ENCODE measurements at regions not wholly inside any gene's neighbourhood (a gene's known extent, or its start where the extent isn't known, plus 50 kb on each side); places are given as distances from the start of the nearest gene placed in this dataset.
A peak's percentile ranks its signal among the peaks of the same experiment; 100 is the strongest.

- Histone ChIP-seq H4K20me1 (no peaks in the 10 kb centered on the region), H3K27ac (no peak overlapping the region), H3K4me2 (no peak overlapping the region), H3K4me1 (peaks cover 10 to 32% (median 16%) of the 10 kb centered on the region in 10 experiments), H3K4me3 (no peak overlapping the region), H3K9me3 (replicated peaks in 1 of 11) (peaks cover 0 to 4% (median 2%) of the 10 kb centered on the region in 11 experiments; a peak in 9 of 22 replicates), H3K36me3 (no peaks in the 10 kb centered on the region), H3K27me3 (no peaks in the 10 kb centered on the region), H3K9ac (no peak overlapping the region)
- TF ChIP-seq Cebpa-rat (IDR thresholded peaks at IDR 0.05), result no peak
Measured at GRCh38 chr7:73969991-73970390, 58.0 kb upstream of the ELN start.

GRCh38 chr7:73970801-73971229, 57.2 kb upstream of the ELN start:
- Histone ChIP-seq H3K4me2 (peak overlapping the region in 2 of 11 experiments; percentile 58 to 59; a peak in 2 of 22 replicates), H3K9ac (no peak overlapping the region), H3K4me1 (peaks cover 10 to 32% (median 17%) of the 10 kb centered on the region in 10 experiments), H3K4me3 (no peak overlapping the region), H3K9me3 (replicated peaks in 1 of 11) (no peaks in the 10 kb centered on the region), H3K27me3 (no peaks in the 10 kb centered on the region), H4K20me1 (no peaks in the 10 kb centered on the region), H3K36me3 (no peaks in the 10 kb centered on the region), H3K27ac (no peak overlapping the region)
- no peak for TF ChIP-seq Cebpa-rat (IDR thresholded peaks at IDR 0.05)

DNA sequence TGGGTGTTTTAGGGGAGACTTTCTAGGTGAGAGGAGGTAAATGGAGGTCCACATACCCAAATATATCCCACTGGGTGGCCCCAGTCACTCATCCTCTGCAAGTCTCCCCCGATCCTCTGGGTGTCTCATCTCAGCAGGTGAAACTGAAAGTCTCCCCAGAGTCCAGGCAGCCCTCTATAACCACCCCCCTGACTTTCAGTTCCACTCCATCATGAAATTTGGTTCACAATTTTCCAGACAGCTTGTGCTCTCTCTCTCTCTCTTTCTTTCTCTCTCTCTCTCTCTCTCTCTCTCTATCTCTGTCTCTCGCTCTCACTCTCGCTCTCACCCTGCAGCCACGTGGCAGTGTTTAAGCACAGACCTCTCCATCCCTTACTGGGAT, 56.7 kb upstream of the ELN start:
- no peaks in the 10 kb centered on the region for H3K27me3 ChIP-seq
- H3K9me3 ChIP-seq (replicated peaks in 1 of 11), result no peaks in the 10 kb centered on the region
- H3K4me1 ChIP-seq, result peaks cover 13 to 32% (median 19%) of the 10 kb centered on the region in 10 experiments
- H3K36me3 ChIP-seq, result no peaks in the 10 kb centered on the region
- H4K20me1 ChIP-seq, result no peaks in the 10 kb centered on the region
- TF ChIP-seq Cebpa-rat (IDR thresholded peaks at IDR 0.05), result no peak
- peak overlapping the region in 2 of 11 experiments; percentile 13 to 17; a peak in 2 of 22 replicates for H3K9ac ChIP-seq
- no peak overlapping the region for H3K4me3 ChIP-seq
- peak overlapping the region; percentile 23 to 67 (median 58); a peak in 21 of 22 replicates for H3K4me2 ChIP-seq
- no peak overlapping the region; a peak in 1 of 22 replicates for H3K27ac ChIP-seq

DNA sequence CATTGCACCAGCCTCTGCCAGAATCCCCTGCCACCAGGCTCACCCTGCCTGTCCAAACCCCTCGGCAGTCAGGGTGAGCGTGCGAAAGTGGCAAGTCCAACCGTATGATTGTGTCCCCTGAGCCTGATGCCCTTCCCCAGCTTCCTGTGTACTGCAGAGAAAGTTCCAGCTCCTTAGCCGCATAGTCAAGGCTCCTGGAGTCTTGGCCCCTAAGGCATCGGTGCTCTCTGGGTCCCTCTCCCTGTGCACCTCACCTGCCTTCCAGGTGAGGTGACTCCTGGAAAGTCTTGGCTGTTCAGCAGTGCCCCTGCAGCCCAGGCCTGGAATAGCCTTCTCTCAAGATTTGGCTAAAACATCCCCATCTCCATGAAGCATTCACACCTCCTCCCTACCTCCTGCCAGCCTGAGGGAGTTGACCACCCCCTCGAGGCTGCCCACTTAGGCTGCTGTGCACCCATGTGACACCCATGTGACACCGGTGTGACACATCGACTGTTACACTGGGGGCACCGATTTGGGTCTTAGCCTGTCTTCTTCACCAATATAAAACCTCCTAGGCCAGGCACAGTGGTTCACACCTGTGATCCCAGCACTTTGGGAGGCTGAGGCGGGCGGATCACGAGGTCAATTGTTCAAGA, 56.1 kb upstream of the ELN start:
- peak overlapping the region in 2 of 11 experiments; percentile 13 to 17; a peak in 2 of 22 replicates for H3K9ac ChIP-seq
- no peak for TF ChIP-seq Cebpa-rat (IDR thresholded peaks at IDR 0.05)
- peaks cover 18 to 37% (median 23%) of the 10 kb centered on the region in 10 experiments for H3K4me1 ChIP-seq
- H3K9me3 ChIP-seq (replicated peaks in 1 of 11), result no peaks in the 10 kb centered on the region
- no peaks in the 10 kb centered on the region for H3K36me3 ChIP-seq
- peak overlapping the region; percentile 23 to 67 (median 58); a peak in 21 of 22 replicates for H3K4me2 ChIP-seq
- no peak overlapping the region for H3K4me3 ChIP-seq
- H3K27me3 ChIP-seq, result peaks cover 0 to 4% (median 0%) of the 10 kb centered on the region in 11 experiments; a peak in 1 of 22 replicates
- no peak overlapping the region; a peak in 1 of 22 replicates for H3K27ac ChIP-seq
- no peaks in the 10 kb centered on the region for H4K20me1 ChIP-seq

DNA sequence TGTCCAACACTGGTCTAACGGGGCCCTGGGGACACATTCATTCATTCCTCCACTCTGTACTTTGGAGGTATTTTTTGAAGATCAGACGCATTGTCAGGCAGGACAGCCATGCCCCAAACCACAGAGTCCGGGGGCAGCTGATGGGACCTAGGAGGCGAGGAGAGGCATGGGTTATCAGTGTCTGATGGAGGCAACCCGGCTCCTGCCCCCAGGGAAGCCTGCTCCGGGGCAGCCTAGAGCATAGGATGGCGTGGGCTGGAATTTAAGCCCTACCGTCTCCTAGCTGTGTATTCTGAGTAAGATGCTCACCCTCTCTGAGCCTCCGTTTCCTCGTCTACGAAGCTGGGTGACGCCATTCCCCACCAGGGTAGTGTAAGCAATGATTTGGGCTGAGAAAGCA, 55.4 kb upstream of the ELN start:
- TF ChIP-seq Cebpa-rat (IDR thresholded peaks at IDR 0.05), result no peak
- Histone ChIP-seq H3K4me2 (no peak overlapping the region; a peak in 1 of 22 replicates), H3K27me3 (peaks cover 0 to 9% (median 0%) of the 10 kb centered on the region in 11 experiments; a peak in 3 of 22 replicates), H3K4me1 (peaks cover 26 to 45% (median 31%) of the 10 kb centered on the region in 10 experiments), H3K36me3 (no peaks in the 10 kb centered on the region), H4K20me1 (no peaks in the 10 kb centered on the region), H3K27ac (no peak overlapping the region), H3K9me3 (replicated peaks in 1 of 11) (no peaks in the 10 kb centered on the region), H3K9ac (no peak overlapping the region), H3K4me3 (no peak overlapping the region)

- Histone ChIP-seq H3K4me3 (no peak overlapping the region), H4K20me1 (no peaks in the 10 kb centered on the region), H3K4me1 (peaks cover 30 to 47% (median 35%) of the 10 kb centered on the region in 10 experiments), H3K9ac (no peak overlapping the region), H3K27ac (no peak overlapping the region), H3K27me3 (peaks cover 0 to 12% (median 0%) of the 10 kb centered on the region in 11 experiments; a peak in 3 of 22 replicates), H3K36me3 (no peaks in the 10 kb centered on the region), H3K9me3 (replicated peaks in 1 of 11) (no peaks in the 10 kb centered on the region), H3K4me2 (no peak overlapping the region)
- TF ChIP-seq Cebpa-rat (IDR thresholded peaks at IDR 0.05), result no peak
Measured at GRCh38 chr7:73973091-73973490, 54.9 kb upstream of the ELN start.

- Histone ChIP-seq H3K9ac (no peak overlapping the region), H3K4me1 (peaks cover 31 to 49% (median 46%) of the 10 kb centered on the region in 10 experiments), H3K9me3 (replicated peaks in 1 of 11) (no peaks in the 10 kb centered on the region), H3K27ac (no peak overlapping the region), H3K4me3 (no peak overlapping the region), H3K36me3 (no peaks in the 10 kb centered on the region), H3K4me2 (no peak overlapping the region), H4K20me1 (no peaks in the 10 kb centered on the region), H3K27me3 (peaks cover 0 to 12% (median 0%) of the 10 kb centered on the region in 11 experiments; a peak in 3 of 22 replicates)
- no peak for TF ChIP-seq Cebpa-rat (IDR thresholded peaks at IDR 0.05)
Measured at GRCh38 chr7:73974101-73974947, 53.6 kb upstream of the ELN start.

DNA sequence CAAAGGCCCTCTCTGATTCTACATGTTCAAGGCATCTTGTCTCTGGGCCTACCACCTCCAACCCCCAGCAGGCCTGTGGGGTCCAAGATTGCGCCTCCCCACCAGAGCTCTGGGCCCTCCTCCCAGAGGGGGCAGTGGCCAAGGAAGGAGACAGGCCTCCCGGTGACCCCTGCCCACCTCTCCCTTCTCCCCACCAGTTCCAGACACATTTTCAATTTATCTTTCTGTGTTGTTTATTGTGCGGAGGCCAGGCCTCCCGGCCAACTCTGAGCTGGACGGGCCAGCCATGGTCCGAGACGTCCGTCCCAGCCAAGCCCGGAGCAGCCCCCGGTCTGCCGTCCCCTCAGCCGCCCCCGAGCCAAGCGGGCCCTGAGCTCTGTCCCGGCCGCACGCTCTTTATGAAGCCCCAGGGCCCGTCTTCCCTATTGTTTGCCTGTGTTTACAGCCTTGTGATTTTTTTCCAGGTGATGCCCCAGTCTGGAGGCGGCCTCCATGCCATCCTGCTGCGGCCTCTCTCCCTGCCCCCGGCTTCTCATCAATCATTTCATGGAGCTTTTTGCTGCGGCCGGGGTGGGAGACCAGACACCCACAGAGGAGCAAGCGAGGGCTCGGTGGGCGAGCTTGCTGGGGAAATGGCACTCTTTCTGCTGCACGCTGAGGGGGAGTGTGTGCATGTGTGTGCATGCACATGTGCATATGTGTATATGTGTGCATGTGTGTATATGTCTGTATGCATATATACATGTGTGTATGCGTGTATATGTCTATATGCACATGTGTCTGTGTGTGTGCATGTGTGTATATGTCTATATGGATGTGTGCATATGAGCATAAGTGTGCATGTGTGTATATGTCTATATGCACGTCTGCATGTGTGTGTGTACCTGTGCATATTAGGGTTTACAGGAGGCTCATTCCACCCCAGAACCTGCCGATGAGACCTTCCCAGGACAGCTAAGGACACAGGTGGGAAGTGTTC, 52.7 kb upstream of the ELN start:
- Histone ChIP-seq H3K4me1 (peaks cover 39 to 57% (median 50%) of the 10 kb centered on the region in 10 experiments), H3K9ac (no peak overlapping the region), H3K27ac (no peak overlapping the region)

More for the DNA sequence above, 52.7 kb upstream of the ELN start:
- Histone ChIP-seq H3K27me3 (peaks cover 0 to 12% (median 0%) of the 10 kb centered on the region in 11 experiments; a peak in 3 of 22 replicates), H3K4me3 (no peak overlapping the region), H3K36me3 (no peaks in the 10 kb centered on the region), H3K4me2 (no peak overlapping the region; a peak in 1 of 22 replicates), H4K20me1 (no peaks in the 10 kb centered on the region), H3K9me3 (replicated peaks in 1 of 11) (no peaks in the 10 kb centered on the region)
- no peak for TF ChIP-seq Cebpa-rat (IDR thresholded peaks at IDR 0.05)
